GM03348 (cell line): ENCODE measurements at regions not wholly inside any gene's neighbourhood (a gene's known extent, or its start where the extent isn't known, plus 50 kb on each side); places are given as distances from the start of the nearest gene placed in this dataset.

Source experiments
- DNase-seq: peaks from one replicate; pipeline ENCODE4 v3.0.0; 2012; ENCODE audit warnings: low spot score

DNA sequence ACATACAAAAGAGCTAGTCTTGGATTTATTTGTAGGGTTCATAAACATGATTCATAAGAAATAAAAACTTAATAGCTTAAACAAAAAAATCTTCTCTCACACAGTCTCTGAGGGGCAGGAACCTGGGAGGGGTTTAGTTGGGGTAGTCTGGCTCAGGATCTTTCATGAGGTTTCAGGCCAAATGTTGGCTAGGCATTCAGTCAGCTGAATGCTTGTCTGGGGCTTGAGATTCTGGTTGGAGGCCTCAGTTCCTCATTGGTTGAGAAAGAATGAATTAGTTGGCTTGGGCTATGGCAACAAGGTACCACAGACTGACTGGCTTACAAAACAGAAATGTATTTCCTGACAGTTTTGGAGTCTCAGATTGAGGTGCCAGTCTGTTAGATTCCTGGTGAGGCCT, 74.3 kb downstream of the ANKRD7 start:
- DNase-seq = no peak

DNA sequence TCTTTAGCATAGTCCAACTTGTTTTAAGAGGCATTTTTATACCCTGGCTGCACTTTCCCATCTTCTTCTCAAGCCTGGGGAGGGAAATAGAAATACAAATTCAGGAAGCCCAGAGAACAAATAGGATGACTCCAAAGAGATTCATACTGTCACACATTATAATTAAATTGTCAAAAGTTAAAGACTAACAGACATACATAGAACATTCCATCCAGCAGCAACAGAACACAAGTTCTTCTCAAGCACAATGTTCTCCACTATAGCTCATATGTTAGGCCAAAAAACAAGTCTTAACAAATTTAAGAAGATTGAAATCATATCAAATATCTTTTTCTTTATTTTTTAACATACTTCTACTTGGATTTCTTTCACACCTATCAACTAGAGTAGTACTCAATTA, 75.7 kb downstream of the ANKRD7 start:
- no peak for DNase-seq

DNA sequence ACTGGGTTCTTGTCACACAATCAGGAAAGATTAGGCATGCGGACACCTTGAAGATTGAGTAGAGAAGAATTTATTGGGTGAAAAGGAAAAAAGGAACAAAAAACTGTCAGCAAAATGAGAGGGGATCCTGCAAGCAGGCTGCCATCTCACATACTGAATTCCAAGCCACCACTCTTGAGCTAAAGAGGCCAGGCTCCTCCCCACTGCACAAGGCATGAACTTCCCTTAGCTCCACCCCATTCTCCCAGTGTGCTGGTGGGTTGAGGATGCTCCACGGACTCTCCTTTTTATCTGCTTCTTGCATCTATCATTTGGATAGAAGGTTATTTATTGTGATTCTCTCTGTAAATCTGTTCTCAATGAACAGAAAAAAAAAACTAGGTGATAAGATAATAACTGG, 79.6 kb downstream of the ANKRD7 start:
- DNase-seq = no peak

- no peak for DNase-seq
These were observed 81.2 kb downstream of the ANKRD7 start for GRCh38 chr7:118305671-118306070.

DNA sequence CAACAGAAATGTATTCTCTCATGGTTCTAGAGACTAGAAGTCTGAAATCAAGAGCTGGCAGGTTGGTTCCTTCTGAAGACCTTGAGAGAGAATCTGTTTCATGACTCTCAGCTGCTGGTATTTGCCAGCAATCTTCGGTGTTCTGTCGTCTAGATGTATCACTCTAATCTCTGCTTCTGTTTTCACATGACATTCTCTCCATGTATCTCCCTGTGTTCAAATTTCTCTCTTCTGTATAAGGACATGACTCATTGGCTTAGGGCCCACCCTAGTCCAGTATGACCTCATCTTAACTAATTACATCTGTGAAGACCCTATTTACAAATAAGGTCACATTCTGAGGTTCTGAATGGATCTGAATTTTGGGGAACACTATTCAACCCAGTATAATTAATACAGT, 82.3 kb downstream of the ANKRD7 start:
- DNase-seq = no peak

- no peak for DNase-seq
These were observed 86.8 kb downstream of the ANKRD7 start for GRCh38 chr7:118311121-118311836.

DNA sequence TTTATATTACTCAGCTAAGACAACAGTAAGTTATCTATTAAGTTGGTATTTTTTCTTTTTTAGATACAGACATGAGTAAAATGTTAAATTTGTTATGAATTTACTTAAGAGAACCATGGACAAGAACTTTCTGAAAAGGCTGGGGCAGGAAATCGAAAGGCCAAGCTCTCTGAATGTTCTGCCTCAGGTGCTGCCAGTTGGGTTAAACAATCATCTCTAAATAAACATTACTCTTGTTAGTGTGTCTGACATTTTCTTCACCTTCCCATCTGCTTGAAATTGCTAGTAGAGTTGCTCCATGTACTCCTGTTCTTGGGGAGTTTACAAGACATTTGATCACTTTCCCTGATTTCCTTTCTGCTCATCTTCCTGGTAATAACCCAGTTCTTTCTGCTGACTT, 87.5 kb downstream of the ANKRD7 start:
- DNase-seq = no peak

GRCh38 chr7:118312966-118313365, 88.5 kb downstream of the ANKRD7 start:
- no peak for DNase-seq

DNA sequence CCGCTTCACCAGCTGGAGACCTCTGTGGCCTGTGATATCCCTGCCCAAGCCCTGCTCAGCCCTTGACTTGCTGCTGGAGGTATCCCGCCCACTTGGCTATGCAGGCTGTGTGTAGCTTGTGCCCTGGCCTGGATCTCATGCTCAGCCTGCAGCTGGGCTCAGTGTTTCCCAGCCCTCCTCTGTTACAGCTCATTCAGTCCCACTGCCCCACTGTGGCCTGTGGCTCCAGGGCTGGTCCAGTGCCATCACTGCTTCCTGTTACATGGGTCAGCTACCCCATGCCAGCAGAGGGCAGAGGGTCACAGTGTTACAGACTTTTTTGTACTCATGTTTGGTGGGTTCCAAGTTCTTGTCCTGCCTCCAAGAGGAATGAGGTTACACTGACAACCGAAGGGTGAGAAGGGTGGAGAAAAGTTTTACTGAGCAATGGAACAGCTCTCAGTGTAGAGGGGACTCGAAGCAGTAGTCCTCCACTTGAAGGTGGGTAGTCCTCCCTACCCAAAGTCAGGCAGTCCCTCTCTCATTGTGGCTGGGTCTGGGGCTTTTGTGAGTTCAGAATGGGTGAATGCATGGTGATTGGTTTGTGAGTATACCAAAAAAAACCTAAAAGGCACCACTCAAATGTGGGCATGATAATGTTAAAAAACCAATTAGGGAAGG, 100.4 kb downstream of the ANKRD7 start:
- no peak for DNase-seq

DNA sequence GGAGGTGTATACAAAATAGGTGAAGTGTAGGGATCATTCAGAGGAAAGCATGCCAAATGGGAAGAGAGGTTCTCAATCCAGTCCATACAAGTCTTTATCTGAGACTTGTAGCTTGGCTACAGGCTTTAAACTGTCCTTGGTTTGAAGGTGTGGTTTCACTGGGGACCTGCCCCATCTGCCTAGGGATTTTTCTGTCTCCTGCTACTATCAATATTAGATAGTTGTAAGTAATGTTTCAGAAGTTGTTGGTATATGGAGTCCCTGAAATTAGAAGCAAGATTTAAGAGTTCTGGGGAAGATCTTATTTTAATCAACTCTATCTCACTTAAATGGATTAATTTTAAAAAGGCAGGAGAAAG, 100.9 kb downstream of the ANKRD7 start:
- no peak for DNase-seq

DNA sequence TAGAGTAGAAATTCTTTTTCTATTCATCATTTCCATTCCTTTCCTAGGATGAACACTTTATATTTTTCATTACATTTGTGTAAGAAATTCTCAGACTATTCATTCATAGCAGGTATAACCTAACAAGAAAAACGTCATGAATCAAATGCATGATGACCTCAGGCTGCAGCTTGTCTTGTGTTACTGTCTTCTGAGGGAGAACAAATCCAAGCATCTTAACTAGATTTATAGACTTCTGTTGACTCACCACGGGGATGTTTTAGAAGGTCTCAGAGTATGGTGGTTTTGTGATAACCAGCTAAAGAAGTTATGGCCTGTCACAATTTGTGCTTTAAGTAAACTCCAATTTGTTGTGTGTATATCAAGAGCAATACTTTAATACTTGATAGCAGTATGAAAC, 102.7 kb downstream of the ANKRD7 start:
- no peak for DNase-seq

DNA sequence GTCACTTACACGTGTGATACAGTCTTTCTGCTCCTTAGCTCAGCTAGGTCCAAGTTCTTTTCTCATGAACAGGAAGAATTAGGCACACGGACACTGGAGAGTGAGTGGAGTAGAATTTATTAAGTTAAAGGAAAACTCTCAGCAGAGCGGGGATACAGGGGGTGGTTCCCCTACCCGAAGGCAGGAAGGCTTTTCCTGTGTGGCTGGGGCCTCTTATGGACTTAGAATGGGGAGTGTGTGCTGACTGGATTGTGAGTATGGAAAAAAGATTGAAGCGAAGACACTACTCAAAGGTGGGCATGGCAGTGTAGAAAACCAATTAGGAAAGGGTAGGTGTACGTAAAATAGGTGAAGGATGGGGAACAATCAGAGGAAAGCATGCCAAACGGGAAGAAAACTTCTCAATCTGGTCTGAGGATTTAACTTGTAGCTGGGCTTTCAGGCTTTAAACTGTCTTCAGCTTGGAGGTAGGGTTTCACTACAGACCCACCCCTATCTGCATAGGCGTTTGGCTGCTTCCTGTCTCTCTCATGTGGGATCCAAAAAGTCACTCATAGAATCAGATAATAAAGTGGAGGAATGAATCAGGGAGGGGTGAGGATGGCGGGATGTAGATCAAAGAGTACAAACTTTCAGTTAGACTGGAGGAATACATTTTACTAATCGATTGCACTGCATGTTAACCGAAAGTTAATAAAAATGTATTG, 104.2 kb downstream of the ANKRD7 start:
- DNase-seq = no peak

GRCh38 chr7:118330388-118330787, 105.9 kb downstream of the ANKRD7 start:
- DNase-seq = no peak

- DNase-seq = no peak
These were observed 122.2 kb downstream of the ANKRD7 start for GRCh38 chr7:118346748-118347147.

GRCh38 chr7:118349604-118350003, 125.1 kb downstream of the ANKRD7 start:
- DNase-seq = no peak

- DNase-seq = no peak
These were observed 125.8 kb downstream of the ANKRD7 start for GRCh38 chr7:118350260-118350659.

GRCh38 chr7:118352867-118353453, 128.5 kb downstream of the ANKRD7 start:
- no peak for DNase-seq

GRCh38 chr7:118366363-118366762, 141.9 kb downstream of the ANKRD7 start:
- DNase-seq = no peak

DNA sequence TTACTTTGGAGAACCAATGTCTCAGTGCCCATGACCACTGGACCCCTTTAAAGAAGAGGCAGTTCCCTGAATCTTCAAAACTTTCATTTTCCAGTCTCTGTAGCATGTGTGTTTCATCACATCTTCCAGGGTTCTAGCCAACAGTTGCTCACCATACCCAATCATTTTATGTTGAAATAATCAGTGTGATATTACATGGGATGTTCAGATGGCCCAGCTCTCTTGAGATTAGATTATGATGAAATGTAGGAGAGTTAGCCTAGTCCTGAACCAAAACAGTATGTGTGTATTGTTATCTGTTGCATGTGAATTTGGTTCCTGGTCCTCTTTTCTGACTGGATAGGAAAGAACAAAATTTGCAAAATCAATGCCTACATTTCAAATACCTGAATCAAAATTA, 144.5 kb downstream of the ANKRD7 start:
- no peak for DNase-seq

GRCh38 chr7:118369987-118370386, 145.5 kb downstream of the ANKRD7 start:
- no peak for DNase-seq

DNA sequence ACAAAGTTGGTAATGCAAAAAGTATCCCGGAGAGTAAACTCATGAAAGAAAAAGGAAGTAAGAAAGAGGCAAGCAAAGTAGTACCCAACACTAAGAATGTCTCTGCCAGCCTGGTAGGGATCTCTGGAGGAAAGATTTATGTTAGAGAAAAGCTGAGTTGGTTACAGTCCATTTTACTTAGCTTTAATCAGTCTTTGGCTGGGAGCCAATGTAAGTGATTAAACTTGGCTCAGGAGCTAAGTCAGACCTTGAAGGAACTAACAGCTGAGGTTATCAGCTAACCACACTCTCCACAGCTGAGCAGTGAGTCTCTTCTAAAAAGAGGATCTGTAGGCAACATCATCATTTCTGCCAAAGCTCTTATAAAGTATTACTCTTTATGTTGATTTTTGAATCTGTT, 148.0 kb downstream of the ANKRD7 start:
- DNase-seq = no peak

- no peak for DNase-seq
These were observed 165.1 kb downstream of the ANKRD7 start for GRCh38 chr7:118389629-118390028.

DNA sequence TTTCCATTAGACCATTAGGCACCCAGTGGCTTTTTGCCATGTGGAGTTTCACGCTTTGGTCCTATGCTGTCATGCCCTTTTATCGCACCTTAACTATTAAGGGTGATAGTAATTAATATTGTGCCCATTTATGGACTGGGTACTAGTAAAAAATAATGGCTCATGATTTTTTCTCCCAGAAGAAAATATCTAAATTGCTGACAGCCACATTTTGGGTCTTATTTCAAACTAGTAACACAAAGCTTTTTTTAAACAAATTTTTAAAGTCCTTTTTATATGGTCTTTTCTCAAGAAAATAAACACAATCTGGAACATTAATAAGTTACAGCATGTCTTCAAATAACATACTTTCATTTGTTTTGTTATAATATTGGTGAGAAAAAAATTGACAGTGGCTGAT, 179.7 kb downstream of the ANKRD7 start:
- DNase-seq = no peak
